SK-N-SH treated with all-trans-retinoic acid at 6 μM for 48 hours (cell line): ENCODE measurements at regions not wholly inside any gene's neighbourhood (a gene's known extent, or its start where the extent isn't known, plus 50 kb on each side); places are given as distances from the start of the nearest gene placed in this dataset.

Experiments
- ATAC-seq: fragments of 200-7000 bp; cut with Tn5 transposase; 3 replicates; pipeline ENCODE4 v1.9.1; 2020; ENCODE audit warnings: mild to moderate bottlenecking, moderate library complexity
- BACH2 ChIP-seq: fragments of 250-450 bp; sonication (Bioruptor Pico); IDR thresholded peaks from 2 replicates; pipeline ENCODE4 v1.9.0; 2021; ENCODE audit warnings: mild to moderate bottlenecking, borderline replicate concordance
- CSDC2 ChIP-seq: fragments of 250-450 bp; sonication (Bioruptor Pico); IDR thresholded peaks from 2 replicates; pipeline ENCODE4 v1.5.0; 2020; ENCODE audit warnings: mild to moderate bottlenecking, moderate library complexity
- ESRRG ChIP-seq: fragments of 250-450 bp; sonication (Bioruptor Pico); IDR thresholded peaks from 2 replicates; pipeline ENCODE4 v1.6.1; 2021; ENCODE audit warnings: mild to moderate bottlenecking
- GLIS3 ChIP-seq: fragments of 250-450 bp; sonication (Bioruptor Pico); IDR thresholded peaks from 2 replicates; pipeline ENCODE4 v1.5.0; 2020; ENCODE audit warnings: mild to moderate bottlenecking, moderate library complexity
- ISL1 ChIP-seq: fragments of 250-450 bp; sonication (Bioruptor Pico); IDR thresholded peaks from 2 replicates; pipeline ENCODE4 v2.1.2; 2022; ENCODE audit warnings: mild to moderate bottlenecking, moderate library complexity
- OSR1 ChIP-seq: fragments of 250-450 bp; sonication (Bioruptor Pico); IDR thresholded peaks from 2 replicates; pipeline ENCODE4 v1.8.0; 2022; ENCODE audit warnings: moderate library complexity, mild to moderate bottlenecking, inconsistent platforms
- PATZ1 ChIP-seq: fragments of 250-450 bp; sonication (Bioruptor Pico); IDR thresholded peaks from 2 replicates; pipeline ENCODE4 v1.8.0; 2020; ENCODE audit warnings: mild to moderate bottlenecking, moderate library complexity, borderline replicate concordance
- PPARA ChIP-seq: fragments of 250-450 bp; sonication (Bioruptor Pico); IDR thresholded peaks from 2 replicates; pipeline ENCODE4 v1.5.0; 2020; ENCODE audit warnings: mild to moderate bottlenecking, borderline replicate concordance
- RARB ChIP-seq: fragments of 250-450 bp; sonication (Bioruptor Pico); IDR thresholded peaks from 2 replicates; pipeline ENCODE4 v1.8.0; 2021; ENCODE audit warnings: mild to moderate bottlenecking, moderate library complexity
- SNAI2 ChIP-seq: fragments of 250-450 bp; sonication (Bioruptor Pico); IDR thresholded peaks from 2 replicates; pipeline ENCODE4 v1.5.0; 2020; ENCODE audit warnings: mild to moderate bottlenecking, moderate library complexity
- TCF4 ChIP-seq: fragments of 250-450 bp; sonication (Bioruptor Pico); IDR thresholded peaks from 2 replicates; pipeline ENCODE4 v1.8.0; 2021; ENCODE audit warnings: mild to moderate bottlenecking, moderate library complexity, borderline replicate concordance
- TOX ChIP-seq: fragments of 250-450 bp; sonication (Bioruptor Pico); IDR thresholded peaks from 2 replicates; pipeline ENCODE4 v1.8.0; 2021; ENCODE audit warnings: mild to moderate bottlenecking, moderate library complexity, borderline replicate concordance
- TSHZ2 ChIP-seq: fragments of 250-450 bp; sonication (Bioruptor Pico); IDR thresholded peaks from 2 replicates; pipeline ENCODE4 v1.5.0; 2020; ENCODE audit warnings: mild to moderate bottlenecking, moderate library complexity
- ZC3H10 ChIP-seq: fragments of 250-450 bp; sonication (Bioruptor Pico); IDR thresholded peaks from 2 replicates; pipeline ENCODE4 v1.5.1; 2021; ENCODE audit warnings: mild to moderate bottlenecking, moderate library complexity
- ZFP3 ChIP-seq: fragments of 250-450 bp; sonication (Bioruptor Pico); IDR thresholded peaks from 2 replicates; pipeline ENCODE4 v1.5.0; 2020; ENCODE audit warnings: mild to moderate bottlenecking, moderate library complexity
- ZFP30 ChIP-seq: fragments of 450-650 bp; formaldehyde crosslinking; IDR thresholded peaks from 2 replicates; pipeline ENCODE4 v1.5.0; 2022; ENCODE audit warnings: mild to moderate bottlenecking, moderate library complexity
- ZNF565 ChIP-seq: fragments of 450-650 bp; formaldehyde crosslinking; conservative IDR thresholded peaks from 2 replicates; pipeline ENCODE4 v1.5.0; 2020; ENCODE audit warnings: low read depth, mild to moderate bottlenecking, moderate library complexity
- ZNF70 ChIP-seq: fragments of 450-650 bp; formaldehyde crosslinking; IDR thresholded peaks from 2 replicates; pipeline ENCODE4 v1.5.0; 2020; ENCODE audit warnings: mild to moderate bottlenecking, moderate library complexity
- ZNF8 ChIP-seq: fragments of 450-650 bp; formaldehyde crosslinking; IDR thresholded peaks from 2 replicates; pipeline ENCODE4 v1.5.0; 2020; ENCODE audit warnings: mild to moderate bottlenecking, moderate library complexity
- TF ChIP-seq, protein P1 (sequence below): fragments of 250-450 bp; sonication (Bioruptor Pico); IDR thresholded peaks from 2 replicates; pipeline ENCODE4 v1.5.1; 2020; ENCODE audit warnings: low read depth, mild to moderate bottlenecking, moderate library complexity
- TF ChIP-seq, protein P2 (sequence below): fragments of 250-450 bp; sonication (Bioruptor Pico); IDR thresholded peaks from 2 replicates; pipeline ENCODE4 v1.5.1; 2021; ENCODE audit warnings: mild to moderate bottlenecking, moderate library complexity
- TF ChIP-seq, protein P3 (sequence below): fragments of 250-450 bp; sonication (Bioruptor Pico); IDR thresholded peaks from 2 replicates; pipeline ENCODE4 v1.8.0; 2021; ENCODE audit warnings: low read depth, mild to moderate bottlenecking, moderate library complexity, borderline replicate concordance

DNA sequence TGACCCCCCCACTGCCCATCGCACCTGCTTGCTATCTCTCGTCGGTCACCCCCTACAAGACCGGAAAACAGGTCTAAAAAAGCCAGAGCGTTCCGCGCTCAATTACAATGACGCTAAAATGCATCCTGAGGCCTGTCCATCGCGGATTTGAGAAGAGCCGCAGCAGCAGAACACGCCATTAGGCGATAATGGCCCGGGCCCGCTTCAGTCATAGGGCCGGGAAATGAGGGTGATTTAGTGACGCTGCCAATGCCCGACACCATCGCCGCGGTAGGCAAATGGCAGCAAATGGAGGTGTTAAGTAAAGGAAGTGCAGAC lies 64.1 kb upstream of the SSX2IP start (continued):
- TF ChIP-seq, protein P1, sequence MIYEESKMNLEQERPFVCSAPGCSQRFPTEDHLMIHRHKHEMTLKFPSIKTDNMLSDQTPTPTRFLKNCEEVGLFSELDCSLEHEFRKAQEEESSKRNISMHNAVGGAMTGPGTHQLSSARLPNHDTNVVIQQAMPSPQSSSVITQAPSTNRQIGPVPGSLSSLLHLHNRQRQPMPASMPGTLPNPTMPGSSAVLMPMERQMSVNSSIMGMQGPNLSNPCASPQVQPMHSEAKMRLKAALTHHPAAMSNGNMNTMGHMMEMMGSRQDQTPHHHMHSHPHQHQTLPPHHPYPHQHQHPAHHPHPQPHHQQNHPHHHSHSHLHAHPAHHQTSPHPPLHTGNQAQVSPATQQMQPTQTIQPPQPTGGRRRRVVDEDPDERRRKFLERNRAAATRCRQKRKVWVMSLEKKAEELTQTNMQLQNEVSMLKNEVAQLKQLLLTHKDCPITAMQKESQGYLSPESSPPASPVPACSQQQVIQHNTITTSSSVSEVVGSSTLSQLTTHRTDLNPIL (CRISPR knock-in tag): no peak
- TF ChIP-seq ZFP30 (CRISPR knock-in tag): no peak

- TF ChIP-seq OSR1 (CRISPR knock-in tag) (no peak), SNAI2 (CRISPR knock-in tag) (no peak), ESRRG (no peak), PATZ1 (CRISPR knock-in tag) (no peak), ZNF70 (CRISPR knock-in tag) (peak; percentile 38; the same call in 1 of the 2 replicates), PPARA (CRISPR knock-in tag) (no peak)
- ATAC-seq: peak; percentile 98
Measured at GRCh38 chr1:84753516-84754385, 63.5 kb upstream of the SSX2IP start.

- no peak for ATAC-seq
- TF ChIP-seq ISL1 (CRISPR knock-in tag) (0 out of 2 replicates have a peak, but pooled peaks have one; percentile 25), ZFP30 (CRISPR knock-in tag) (no peak), GLIS3 (CRISPR knock-in tag) (no peak)
- TF ChIP-seq, protein P2, sequence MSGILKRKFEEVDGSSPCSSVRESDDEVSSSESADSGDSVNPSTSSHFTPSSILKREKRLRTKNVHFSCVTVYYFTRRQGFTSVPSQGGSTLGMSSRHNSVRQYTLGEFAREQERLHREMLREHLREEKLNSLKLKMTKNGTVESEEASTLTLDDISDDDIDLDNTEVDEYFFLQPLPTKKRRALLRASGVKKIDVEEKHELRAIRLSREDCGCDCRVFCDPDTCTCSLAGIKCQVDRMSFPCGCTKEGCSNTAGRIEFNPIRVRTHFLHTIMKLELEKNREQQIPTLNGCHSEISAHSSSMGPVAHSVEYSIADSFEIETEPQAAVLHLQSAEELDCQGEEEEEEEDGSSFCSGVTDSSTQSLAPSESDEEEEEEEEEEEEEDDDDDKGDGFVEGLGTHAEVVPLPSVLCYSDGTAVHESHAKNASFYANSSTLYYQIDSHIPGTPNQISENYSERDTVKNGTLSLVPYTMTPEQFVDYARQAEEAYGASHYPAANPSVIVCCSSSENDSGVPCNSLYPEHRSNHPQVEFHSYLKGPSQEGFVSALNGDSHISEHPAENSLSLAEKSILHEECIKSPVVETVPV (CRISPR knock-in tag): no peak
Measured at GRCh38 chr1:84750110-84750730, 60.0 kb upstream of the SSX2IP start.

DNA sequence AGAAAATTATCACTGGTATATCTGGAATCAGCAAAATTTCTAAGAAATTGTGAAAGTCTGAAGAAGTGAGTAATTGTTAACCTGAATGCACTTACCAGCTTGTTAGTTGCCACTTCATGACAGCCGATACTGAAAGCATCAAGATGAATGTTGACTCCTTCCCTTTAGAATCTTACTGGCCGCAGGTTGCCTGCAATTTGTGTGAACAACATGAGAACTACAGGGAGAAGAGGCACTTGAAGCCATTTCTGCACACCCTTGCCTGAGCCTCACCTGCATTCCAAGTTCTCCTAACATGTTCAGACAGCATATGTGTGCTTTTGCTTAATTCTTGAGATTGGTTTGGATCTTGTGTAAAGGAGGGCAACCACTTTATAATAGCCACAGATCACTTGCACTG lies 59.2 kb upstream of the SSX2IP start:
- TF ChIP-seq ZFP30 (CRISPR knock-in tag) (no peak), BACH2 (no peak), ZFP3 (CRISPR knock-in tag) (no peak), RARB (CRISPR knock-in tag) (no peak), ZC3H10 (CRISPR knock-in tag) (no peak), CSDC2 (no peak), ESRRG (no peak), ZNF70 (CRISPR knock-in tag) (no peak), TOX (CRISPR knock-in tag) (no peak), GLIS3 (CRISPR knock-in tag) (no peak), ISL1 (CRISPR knock-in tag) (no peak), ZNF565 (no peak), TSHZ2 (CRISPR knock-in tag) (no peak), PPARA (CRISPR knock-in tag) (no peak), ZNF8 (CRISPR knock-in tag) (no peak), SNAI2 (CRISPR knock-in tag) (no peak), TCF4 (no peak), PATZ1 (CRISPR knock-in tag) (no peak)
- TF ChIP-seq, protein P3, sequence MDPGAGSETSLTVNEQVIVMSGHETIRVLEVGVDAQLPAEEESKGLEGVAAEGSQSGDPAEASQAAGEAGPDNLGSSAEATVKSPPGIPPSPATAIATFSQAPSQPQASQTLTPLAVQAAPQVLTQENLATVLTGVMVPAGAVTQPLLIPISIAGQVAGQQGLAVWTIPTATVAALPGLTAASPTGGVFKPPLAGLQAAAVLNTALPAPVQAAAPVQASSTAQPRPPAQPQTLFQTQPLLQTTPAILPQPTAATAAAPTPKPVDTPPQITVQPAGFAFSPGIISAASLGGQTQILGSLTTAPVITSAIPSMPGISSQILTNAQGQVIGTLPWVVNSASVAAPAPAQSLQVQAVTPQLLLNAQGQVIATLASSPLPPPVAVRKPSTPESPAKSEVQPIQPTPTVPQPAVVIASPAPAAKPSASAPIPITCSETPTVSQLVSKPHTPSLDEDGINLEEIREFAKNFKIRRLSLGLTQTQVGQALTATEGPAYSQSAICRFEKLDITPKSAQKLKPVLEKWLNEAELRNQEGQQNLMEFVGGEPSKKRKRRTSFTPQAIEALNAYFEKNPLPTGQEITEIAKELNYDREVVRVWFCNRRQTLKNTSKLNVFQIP: no peak
- TF ChIP-seq, protein P2 (CRISPR knock-in tag): no peak
- ATAC-seq: no peak
